MCF 10A (cell line): ENCODE measurements at regions not wholly inside any gene's neighbourhood (a gene's known extent, or its start where the extent isn't known, plus 50 kb on each side); places are given as distances from the start of the nearest gene placed in this dataset.

Source experiments
- BruUV-seq: library from RNA; stranded (reverse); fragments of 400-500 nt; replicated peaks from 2 replicates; lab custom pipeline; 2021; lab: Mats Ljungman, UMichigan
- CTCF ChIA-PET: fragments of 300-600 bp; sonication (Branson Sonifier 250); formaldehyde crosslinking; extraction: SDS; loops from one replicate; lab custom pipeline; 2021; ENCODE audit warnings: antibody characterized with exemption, inconsistent platforms; lab: Yijun Ruan, JAX
- POLR2A ChIA-PET: fragments of 300-600, 350-650 bp; sonication (Branson Sonifier 250); formaldehyde crosslinking; extraction: SDS; loops from one replicate; lab custom pipeline; 2020; ENCODE audit warnings: antibody characterized with exemption, inconsistent platforms; lab: Yijun Ruan, JAX
- DNase-seq: peaks from one replicate; pipeline ENCODE4 v3.0.0-alpha.2; 2018; ENCODE audit not compliant: unreplicated experiment
- H3K27ac Mint-ChIP-seq: one replicate; pipeline ENCODE4 v1.8.0; 2022; ENCODE audit warnings: mild to moderate bottlenecking, low read depth, mixed read lengths; ENCODE audit not compliant: unreplicated experiment
- H3K27me3 Mint-ChIP-seq: one replicate; pipeline ENCODE4 v1.8.0; 2022; ENCODE audit warnings: mixed read lengths; ENCODE audit not compliant: insufficient read depth, unreplicated experiment
- H3K36me3 Mint-ChIP-seq: one replicate; pipeline ENCODE4 v1.8.0; 2022; ENCODE audit warnings: mild to moderate bottlenecking, moderate library complexity, mixed read lengths; ENCODE audit not compliant: insufficient read depth, unreplicated experiment
- H3K4me1 Mint-ChIP-seq: one replicate; pipeline ENCODE4 v1.8.0; 2022; ENCODE audit warnings: mixed read lengths; ENCODE audit not compliant: insufficient read depth, unreplicated experiment
- H3K4me3 Mint-ChIP-seq: one replicate; pipeline ENCODE4 v1.8.0; 2022; ENCODE audit warnings: mild to moderate bottlenecking, moderate library complexity, mixed read lengths; ENCODE audit not compliant: unreplicated experiment
- H3K9me3 Mint-ChIP-seq: one replicate; pipeline ENCODE4 v1.8.0; 2022; ENCODE audit warnings: mixed read lengths; ENCODE audit not compliant: unreplicated experiment
- intact Hi-C: fragments of 100-400 bp; cut with micrococcal nuclease; formaldehyde crosslinking; loops from 2 replicates; pipeline ENCODE4 v1.14.1; 2022
- TF ChIP-seq, protein P1 (sequence below): fragments of 200-600 bp; IDR thresholded peaks from one replicate; pipeline ENCODE4 v1.8.0; 2022; ENCODE audit warnings: antibody characterized with exemption, mild to moderate bottlenecking; ENCODE audit not compliant: unreplicated experiment

DNA sequence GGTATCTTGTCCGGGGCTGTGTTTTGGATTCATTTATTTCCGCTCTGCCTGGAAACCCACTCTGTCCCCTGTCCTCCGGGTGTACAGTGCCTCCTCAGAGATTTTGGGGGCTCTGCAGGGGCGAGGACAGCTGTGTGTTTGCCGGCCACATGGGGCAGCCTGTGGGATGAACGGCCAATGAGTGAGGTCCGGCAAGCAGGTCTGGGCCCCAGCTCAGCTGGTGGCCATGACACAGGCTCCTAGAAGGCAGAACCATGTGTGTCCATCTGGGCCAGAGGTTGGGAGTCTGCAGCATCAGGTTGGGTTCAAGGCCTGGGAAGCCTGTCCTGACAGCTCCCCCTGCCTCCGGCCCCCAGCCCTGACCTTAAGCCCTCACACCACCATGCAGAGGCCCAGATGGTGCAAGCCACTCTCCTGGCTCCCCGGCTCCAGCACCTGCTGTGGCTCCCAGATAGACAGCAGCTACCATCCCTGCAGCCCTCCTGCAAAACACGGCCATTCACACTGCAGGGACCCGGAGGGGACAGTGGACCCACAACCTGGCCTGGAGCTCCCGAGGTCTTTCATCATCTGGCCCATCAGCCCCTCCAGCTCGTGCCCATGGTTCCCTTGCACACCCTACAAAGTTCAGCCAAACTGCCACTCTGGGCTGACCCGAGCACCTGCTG, 220.1 kb upstream of the C14orf180 start:
- intact Hi-C loops: no loop called here

DNA sequence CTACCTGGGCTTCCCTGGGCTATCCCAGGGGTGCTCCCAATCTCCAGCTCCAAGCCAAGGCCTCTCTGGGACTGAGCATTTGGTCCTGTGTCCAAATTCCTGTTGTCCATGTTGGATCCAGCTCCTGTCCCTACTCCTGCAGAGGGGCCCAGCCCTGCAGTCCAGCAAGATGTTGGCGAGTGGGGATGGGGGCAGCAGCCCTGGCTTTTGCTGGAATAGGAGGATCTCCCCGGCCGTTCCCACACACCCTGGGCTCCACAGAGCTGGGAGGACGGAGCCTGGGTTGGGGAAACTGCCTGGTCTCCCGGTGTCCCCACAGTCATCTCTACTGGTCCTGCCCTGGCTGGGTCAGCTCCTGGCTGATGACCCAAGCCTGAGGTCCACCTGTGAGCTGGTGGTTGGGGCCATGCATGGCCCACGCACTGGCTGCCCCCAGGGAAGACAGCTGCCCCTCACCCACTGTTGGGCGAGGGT, 219.6 kb upstream of the C14orf180 start:
- Mint-ChIP-seq H3K4me1 (no peaks in the 10 kb centered on the region), H3K27ac (no peak overlapping the region), H3K9me3 (no peaks in the 10 kb centered on the region), H3K4me3 (no peak overlapping the region), H3K36me3 (no peaks in the 10 kb centered on the region), H3K27me3 (peaks cover 45% of the 10 kb centered on the region)
- intact Hi-C loops: no loop called here
- no peak for DNase-seq
- BruUV-seq: no TSS peak
- ChIA-PET CTCF (interaction anchor here (1.1 kb wide), 1 partner anchor 14 kb away, joined by 3 read pairs; no protein-coding TSS in a partner anchor), POLR2A (no interaction called here)
- TF ChIP-seq, protein P1, sequence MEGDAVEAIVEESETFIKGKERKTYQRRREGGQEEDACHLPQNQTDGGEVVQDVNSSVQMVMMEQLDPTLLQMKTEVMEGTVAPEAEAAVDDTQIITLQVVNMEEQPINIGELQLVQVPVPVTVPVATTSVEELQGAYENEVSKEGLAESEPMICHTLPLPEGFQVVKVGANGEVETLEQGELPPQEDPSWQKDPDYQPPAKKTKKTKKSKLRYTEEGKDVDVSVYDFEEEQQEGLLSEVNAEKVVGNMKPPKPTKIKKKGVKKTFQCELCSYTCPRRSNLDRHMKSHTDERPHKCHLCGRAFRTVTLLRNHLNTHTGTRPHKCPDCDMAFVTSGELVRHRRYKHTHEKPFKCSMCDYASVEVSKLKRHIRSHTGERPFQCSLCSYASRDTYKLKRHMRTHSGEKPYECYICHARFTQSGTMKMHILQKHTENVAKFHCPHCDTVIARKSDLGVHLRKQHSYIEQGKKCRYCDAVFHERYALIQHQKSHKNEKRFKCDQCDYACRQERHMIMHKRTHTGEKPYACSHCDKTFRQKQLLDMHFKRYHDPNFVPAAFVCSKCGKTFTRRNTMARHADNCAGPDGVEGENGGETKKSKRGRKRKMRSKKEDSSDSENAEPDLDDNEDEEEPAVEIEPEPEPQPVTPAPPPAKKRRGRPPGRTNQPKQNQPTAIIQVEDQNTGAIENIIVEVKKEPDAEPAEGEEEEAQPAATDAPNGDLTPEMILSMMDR: no peak

More for the DNA sequence above, 220.1 kb upstream of the C14orf180 start:
- TF ChIP-seq, protein P1: no peak
- ChIA-PET CTCF (interaction anchor here (1.1 kb wide), 1 partner anchor 13 kb away, joined by 3 read pairs; no protein-coding TSS in a partner anchor), POLR2A (no interaction called here)
- Mint-ChIP-seq H3K27me3 (peaks cover 39% of the 10 kb centered on the region), H3K36me3 (no peaks in the 10 kb centered on the region), H3K4me3 (no peak overlapping the region), H3K4me1 (no peaks in the 10 kb centered on the region), H3K27ac (no peak overlapping the region), H3K9me3 (no peaks in the 10 kb centered on the region)
- no TSS peak for BruUV-seq
- no peak for DNase-seq

DNA sequence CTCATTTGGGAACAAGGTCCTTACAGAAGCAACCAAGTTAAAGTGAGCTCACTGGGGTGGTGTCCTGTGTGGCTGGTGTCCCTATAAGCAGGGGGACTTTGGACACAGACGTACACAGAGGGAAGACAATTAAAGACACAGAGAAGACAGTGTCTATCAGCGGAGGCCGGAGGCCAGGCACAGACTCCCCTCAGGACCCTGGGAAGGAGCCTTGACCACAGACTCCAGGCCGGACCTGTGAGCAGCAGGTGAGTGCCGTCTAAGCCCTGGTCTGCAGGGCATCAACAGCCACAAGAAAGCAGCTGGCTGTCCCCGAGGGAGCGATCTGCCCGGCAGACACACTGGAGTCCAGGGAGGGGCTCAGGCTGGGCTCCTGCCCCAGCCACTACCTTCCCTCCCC, 219.1 kb upstream of the C14orf180 start:
- no peak for DNase-seq
- no peaks in the 10 kb centered on the region for H3K36me3 Mint-ChIP-seq
- no peak overlapping the region for H3K4me3 Mint-ChIP-seq
- ChIA-PET POLR2A (no interaction called here), CTCF (interaction anchor here (1.1 kb wide), 1 partner anchor 14 kb away, joined by 3 read pairs; no protein-coding TSS in a partner anchor)
- H3K27me3 Mint-ChIP-seq: peaks cover 50% of the 10 kb centered on the region
- TF ChIP-seq, protein P1: no peak
- intact Hi-C loops: no loop called here
- no peaks in the 10 kb centered on the region for H3K9me3 Mint-ChIP-seq
- H3K27ac Mint-ChIP-seq: no peak overlapping the region
- H3K4me1 Mint-ChIP-seq: no peaks in the 10 kb centered on the region
- BruUV-seq: no TSS peak

DNA sequence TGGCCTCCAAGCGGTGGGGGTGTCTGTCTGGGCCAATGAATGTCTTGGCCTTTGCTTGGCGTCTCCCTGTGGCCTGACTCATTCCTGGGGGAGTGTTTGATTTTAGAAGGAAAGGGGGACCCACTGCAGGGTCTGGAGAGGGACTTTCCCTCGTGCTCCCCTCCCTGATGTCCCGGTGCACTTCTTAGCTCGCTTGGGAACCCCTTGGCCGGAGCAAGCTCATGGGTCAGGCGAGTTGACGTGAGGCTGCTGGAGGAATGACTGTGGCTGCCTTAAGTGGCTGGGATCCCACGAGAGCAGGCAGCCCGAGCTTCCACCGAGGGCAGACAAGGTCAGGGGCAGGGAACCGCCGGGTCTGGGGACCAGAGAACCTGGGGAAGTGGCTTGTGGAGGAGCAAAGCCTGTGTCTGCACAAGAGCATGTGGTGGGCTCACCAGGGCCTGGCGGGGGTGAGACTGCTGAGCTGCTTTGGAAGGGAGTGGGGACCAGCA, 218.4 kb upstream of the C14orf180 start:
- DNase-seq: no peak
- no peaks in the 10 kb centered on the region for H3K4me1 Mint-ChIP-seq
- TF ChIP-seq, protein P1: no peak
- no TSS peak for BruUV-seq
- ChIA-PET POLR2A (no interaction called here), CTCF (no interaction called here)
- H3K4me3 Mint-ChIP-seq: no peak overlapping the region
- intact Hi-C loops: no loop called here
- H3K27ac Mint-ChIP-seq: no peak overlapping the region
- H3K27me3 Mint-ChIP-seq: peaks cover 52% of the 10 kb centered on the region
- no peaks in the 10 kb centered on the region for H3K36me3 Mint-ChIP-seq
- no peaks in the 10 kb centered on the region for H3K9me3 Mint-ChIP-seq
